Psoas muscle (tissue), 7 donors: ENCODE measurements at regions not wholly inside any gene's neighbourhood (a gene's known extent, or its start where the extent isn't known, plus 50 kb on each side); places are given as distances from the start of the nearest gene placed in this dataset.
A peak's percentile ranks its signal among the peaks of the same experiment; 100 is the strongest.

Source experiments
- ATAC-seq, 4 donors: fragments of 200-7000 bp; cut with Tn5 transposase; one replicate each; pipeline ENCODE4 v1.9.1; 2020; ENCODE audit warnings: moderate library complexity in 3 of 4, mild to moderate bottlenecking in 2 of 4
- DNase-seq, 2 donors: peaks; one replicate each; pipeline ENCODE4 v3.0.0-alpha.2; 2020
- H3K27ac ChIP-seq: fragments of 200-600 bp; one replicate; pipeline ENCODE4 v1.8.0; 2022
- H3K27me3 ChIP-seq, 3 donors: fragments of 200-600 bp in 1 of 3; one replicate each; pipeline versions ENCODE4 v1.6.1 to v1.8.0; 2013 to 2022; ENCODE audit warnings: low read length in 2 of 3, mild to moderate bottlenecking in 2 of 3, moderate library complexity in 1 of 3; ENCODE audit not compliant: insufficient read depth in 3 of 3
- H3K36me3 ChIP-seq, 2 donors: fragments of 200-600 bp in 1 of 2; one replicate each; pipeline versions ENCODE4 v1.6.1 to v1.8.0; 2013 to 2022; ENCODE audit warnings: low read depth in 1 of 2, mild to moderate bottlenecking in 1 of 2, moderate library complexity in 1 of 2; ENCODE audit not compliant: insufficient read depth in 1 of 2
- H3K4me1 ChIP-seq: fragments of 200-600 bp; one replicate; pipeline ENCODE4 v1.8.0; 2022
- H3K4me3 ChIP-seq: fragments of 200-600 bp; one replicate; pipeline ENCODE4 v1.8.0; 2022; ENCODE audit warnings: mild to moderate bottlenecking
- H3K9me3 ChIP-seq: fragments of 200-600 bp; one replicate; pipeline ENCODE4 v1.8.0; 2022
- WGBS, 3 donors: extraction: QIAGEN DNeasy Blood & Tissue Kit; methylation state at CpG; one replicate each; pipeline versions ENCODE4 v1.1.6 to v1.1.7; 2013; 5-methylcytosine and 5-hydroxymethylcytosine counted together
- intact Hi-C, 2 donors: fragments of 100-400 bp; cut with DNase I; formaldehyde crosslinking; loops; one replicate each; pipeline versions ENCODE4 v1.11.0 to v1.14.2; 2022
- TF ChIP-seq, protein P1 (sequence below): fragments of 200-600 bp; IDR thresholded peaks from one replicate; pipeline ENCODE4 v1.8.0; 2022; ENCODE audit warnings: antibody characterized with exemption
- donor health status: healthy with polysubstance abuse.
- donor health status: DM: no; HTN: no; CAD: no; lungs with moderate emphysema.
- donor health status: Bipolar disorder and iron deficiency.
- donor health status: healthy.
- donor health status: DM: yes; HTN: yes; CAD: no.
- donor health status: DM: no; HTN: no; CAD: no.
- donor health status: DM: yes; HTN: yes; CAD: no.

DNA sequence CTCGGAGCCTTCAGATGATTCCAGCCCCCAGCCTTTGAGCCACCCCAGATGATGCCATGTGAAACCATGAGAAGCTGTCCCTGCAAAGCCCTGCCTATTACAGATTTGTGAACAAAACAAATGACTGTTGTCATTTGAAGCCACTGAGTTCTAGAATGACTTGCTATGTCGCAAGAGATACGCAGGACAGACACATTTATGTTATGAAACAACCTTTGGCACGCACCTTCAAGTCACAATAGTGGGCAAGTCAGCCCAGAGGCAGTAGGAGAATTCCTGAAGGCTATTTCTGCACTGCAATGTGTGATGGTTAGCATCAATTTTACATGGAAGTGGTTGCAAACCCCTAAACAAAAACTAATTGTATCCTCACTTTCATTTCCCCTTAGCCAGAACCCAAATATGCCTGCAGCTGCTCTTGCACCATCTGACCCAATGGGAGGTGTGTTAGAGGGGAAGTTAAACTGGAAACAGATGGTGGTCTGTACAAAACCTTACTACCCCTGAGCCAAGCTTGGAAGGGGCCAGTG lies 174.4 kb upstream of the ATP6AP2 start:
- TF ChIP-seq, protein P1, sequence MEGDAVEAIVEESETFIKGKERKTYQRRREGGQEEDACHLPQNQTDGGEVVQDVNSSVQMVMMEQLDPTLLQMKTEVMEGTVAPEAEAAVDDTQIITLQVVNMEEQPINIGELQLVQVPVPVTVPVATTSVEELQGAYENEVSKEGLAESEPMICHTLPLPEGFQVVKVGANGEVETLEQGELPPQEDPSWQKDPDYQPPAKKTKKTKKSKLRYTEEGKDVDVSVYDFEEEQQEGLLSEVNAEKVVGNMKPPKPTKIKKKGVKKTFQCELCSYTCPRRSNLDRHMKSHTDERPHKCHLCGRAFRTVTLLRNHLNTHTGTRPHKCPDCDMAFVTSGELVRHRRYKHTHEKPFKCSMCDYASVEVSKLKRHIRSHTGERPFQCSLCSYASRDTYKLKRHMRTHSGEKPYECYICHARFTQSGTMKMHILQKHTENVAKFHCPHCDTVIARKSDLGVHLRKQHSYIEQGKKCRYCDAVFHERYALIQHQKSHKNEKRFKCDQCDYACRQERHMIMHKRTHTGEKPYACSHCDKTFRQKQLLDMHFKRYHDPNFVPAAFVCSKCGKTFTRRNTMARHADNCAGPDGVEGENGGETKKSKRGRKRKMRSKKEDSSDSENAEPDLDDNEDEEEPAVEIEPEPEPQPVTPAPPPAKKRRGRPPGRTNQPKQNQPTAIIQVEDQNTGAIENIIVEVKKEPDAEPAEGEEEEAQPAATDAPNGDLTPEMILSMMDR = no peak
- H3K4me3 ChIP-seq = no peak overlapping the region
- intact Hi-C loops = no loop called here
- peaks cover 0 to 15% (median 0%) of the 10 kb centered on the region in 3 donors for H3K27me3 ChIP-seq
- WGBS, 3 donors = 21 to 63% (median 24%) methylated on average over 4 of the region's 4 CpGs
- ATAC-seq = peak in 3 of 4 donors; percentile 49 to 81 (median 78)
- H3K4me1 ChIP-seq = no peaks in the 10 kb centered on the region
- no peak for DNase-seq
- no peak overlapping the region for H3K27ac ChIP-seq
- no peaks in the 10 kb centered on the region for H3K36me3 ChIP-seq
- peaks cover 12% of the 10 kb centered on the region for H3K9me3 ChIP-seq

DNA sequence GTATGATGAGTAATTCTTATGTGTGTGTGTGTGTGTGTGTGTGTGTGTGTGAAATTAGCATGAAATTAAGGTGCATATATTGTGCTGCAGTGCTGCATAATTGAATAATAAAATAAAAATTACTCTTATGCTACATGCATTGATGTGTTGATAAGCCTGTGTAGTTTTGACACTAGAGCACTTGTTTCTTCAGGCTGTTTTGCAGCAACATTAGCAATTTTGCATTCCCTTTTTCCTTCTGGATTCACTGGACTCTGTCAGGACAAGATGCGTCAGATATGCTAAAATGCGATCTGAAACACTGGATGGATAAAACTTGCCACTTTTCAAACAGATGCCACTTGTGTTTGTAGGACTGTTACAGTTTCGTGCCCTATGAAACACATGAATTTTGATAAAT lies 175.4 kb upstream of the ATP6AP2 start:
- 87 to 97% (median 94%) methylated on average over 3 of the region's 3 CpGs for WGBS, 3 donors
- TF ChIP-seq, protein P1 = no peak
- no peak overlapping the region for H3K4me3 ChIP-seq
- H3K36me3 ChIP-seq = no peaks in the 10 kb centered on the region
- no peak overlapping the region for H3K27ac ChIP-seq
- H3K4me1 ChIP-seq = no peaks in the 10 kb centered on the region
- ATAC-seq (no peak), DNase-seq (no peak)
- intact Hi-C loops = no loop called here
- H3K9me3 ChIP-seq = peaks cover 7% of the 10 kb centered on the region
- H3K27me3 ChIP-seq = peaks cover 0 to 11% (median 0%) of the 10 kb centered on the region in 3 donors

DNA sequence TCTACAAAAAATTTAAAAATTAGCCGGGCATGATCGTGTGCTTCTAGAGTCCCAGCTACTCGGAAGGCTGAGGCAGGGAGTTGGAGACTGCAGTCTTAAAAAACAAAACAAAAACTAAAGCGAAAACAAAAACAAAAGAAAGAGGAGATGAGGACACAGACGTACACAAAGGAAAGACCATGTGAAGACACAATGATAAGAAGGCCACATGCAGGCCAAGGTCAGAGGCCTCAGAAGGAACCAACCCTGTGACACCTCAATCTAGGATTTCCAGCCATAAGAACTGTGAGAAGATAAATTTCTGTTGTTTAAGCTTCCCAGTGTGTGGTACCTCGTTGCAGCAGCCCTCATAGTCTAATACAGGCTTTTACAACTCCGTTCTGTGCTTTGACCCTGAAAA lies 177.0 kb upstream of the ATP6AP2 start:
- TF ChIP-seq, protein P1 = no peak
- DNase-seq (no peak), ATAC-seq (no peak)
- H3K4me1 ChIP-seq = no peaks in the 10 kb centered on the region
- no peaks in the 10 kb centered on the region for H3K9me3 ChIP-seq
- no peaks in the 10 kb centered on the region for H3K36me3 ChIP-seq
- intact Hi-C loops = no loop called here
- no peak overlapping the region for H3K27ac ChIP-seq
- no peak overlapping the region for H3K4me3 ChIP-seq
- 75 to 91% (median 84%) methylated on average over 7 of the region's 7 CpGs for WGBS, 3 donors
- peaks cover 0 to 11% (median 0%) of the 10 kb centered on the region in 3 donors for H3K27me3 ChIP-seq

DNA sequence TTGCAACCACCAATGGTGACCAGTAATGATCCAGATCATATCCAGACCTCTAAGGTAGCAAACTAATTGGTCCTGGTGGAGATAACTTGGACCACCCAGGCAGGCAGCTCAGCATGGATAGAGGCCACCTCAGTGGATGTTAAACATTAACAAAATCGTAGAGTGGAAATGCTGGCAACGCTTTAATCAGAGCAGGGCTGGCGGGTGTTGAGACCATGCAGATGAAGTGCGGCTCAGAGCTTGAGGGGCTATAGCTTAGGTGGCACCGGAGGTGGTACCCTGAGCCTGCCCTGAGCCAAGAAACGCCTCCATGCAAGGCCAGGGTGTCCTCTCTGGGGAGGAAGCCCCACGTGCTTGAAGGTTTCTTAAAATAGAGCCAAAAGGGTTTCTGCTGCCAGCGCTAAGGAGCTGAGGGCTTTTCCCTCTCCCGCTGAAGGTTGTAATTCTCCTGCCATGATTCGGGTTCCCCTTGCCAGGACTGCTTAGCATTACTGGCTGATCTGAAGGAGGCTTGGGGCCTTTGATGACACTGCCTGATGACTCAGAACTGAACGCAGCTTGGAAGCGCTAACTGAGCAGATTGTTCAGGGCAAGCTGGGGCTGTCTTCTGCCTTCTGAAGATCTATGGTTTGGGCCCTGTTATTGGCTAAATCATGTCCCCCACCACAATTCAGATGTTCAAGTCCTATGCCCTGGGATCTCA lies 177.8 kb upstream of the ATP6AP2 start:
- Histone ChIP-seq H3K4me3 (no peak overlapping the region), H3K36me3 (no peaks in the 10 kb centered on the region), H3K9me3 (no peaks in the 10 kb centered on the region), H3K27ac (no peak overlapping the region), H3K27me3 (peaks cover 0 to 11% (median 0%) of the 10 kb centered on the region in 3 donors), H3K4me1 (no peaks in the 10 kb centered on the region)
- peak in 1 of 2 donors; percentile 61 for DNase-seq
- WGBS, 3 donors = 37 to 51% (median 44%) methylated on average over 12 of the region's 12 CpGs
- peak; percentile 78 to 91 (median 84) for ATAC-seq
- TF ChIP-seq, protein P1 = no peak
- intact Hi-C loops = no loop called here
